ENCODE measurements at regions not wholly inside any gene's neighbourhood (a gene's known extent, or its start where the extent isn't known, plus 50 kb on each side); places are given as distances from the start of the nearest gene placed in this dataset.

- TF ChIP-seq CTCF (IDR thresholded peaks at IDR 0.05), result no peak
- no peak for TF ChIP-seq POLR2A (IDR thresholded peaks at IDR 0.05)
Observed at GRCh38 chr4:24103434-24104157, 213.7 kb upstream of the PPARGC1A start.
